ENCODE measurements at regions not wholly inside any gene's neighbourhood (a gene's known extent, or its start where the extent isn't known, plus 50 kb on each side); places are given as distances from the start of the nearest gene placed in this dataset.

DNA sequence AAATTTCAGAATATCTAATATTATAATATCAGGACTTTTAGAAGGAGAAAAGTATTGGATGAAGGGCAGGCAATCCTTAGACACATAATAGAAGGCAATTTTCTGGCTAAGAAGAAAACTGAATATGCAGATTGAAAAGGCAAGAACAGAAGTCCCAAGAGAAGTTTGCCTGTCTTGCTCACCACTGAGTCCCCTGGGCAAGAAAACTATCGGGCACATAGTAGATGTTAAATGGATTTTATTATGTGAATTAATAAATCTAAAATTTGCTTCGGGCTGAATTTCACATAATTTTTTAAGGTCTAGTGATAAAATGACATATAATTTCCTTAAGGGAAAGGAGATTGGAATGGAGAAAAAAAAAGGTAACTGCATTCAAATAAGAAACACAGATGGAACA, 380.9 kb upstream of the GRM3 start:
- H3K27ac ChIP-seq, result no peak overlapping the region
- DNase-seq (no peak), ATAC-seq (no peak)
- intact Hi-C loops (cut with DNase I; ENCODE audit: low total_unique reads), result no loop called here
- no peaks in the 10 kb centered on the region for H3K9me3 ChIP-seq
- H3K27me3 ChIP-seq, result no peaks in the 10 kb centered on the region
- in situ Hi-C loops (cut with MboI; ENCODE audit: low sequenced_read_pairs in 4 of 4), result no loop called here
- no peak overlapping the region for H3K4me3 ChIP-seq
- H3K36me3 ChIP-seq, result no peaks in the 10 kb centered on the region
- no peak for TF ChIP-seq POLR2A (IDR thresholded peaks at IDR 0.05)
- TF ChIP-seq, protein P1, sequence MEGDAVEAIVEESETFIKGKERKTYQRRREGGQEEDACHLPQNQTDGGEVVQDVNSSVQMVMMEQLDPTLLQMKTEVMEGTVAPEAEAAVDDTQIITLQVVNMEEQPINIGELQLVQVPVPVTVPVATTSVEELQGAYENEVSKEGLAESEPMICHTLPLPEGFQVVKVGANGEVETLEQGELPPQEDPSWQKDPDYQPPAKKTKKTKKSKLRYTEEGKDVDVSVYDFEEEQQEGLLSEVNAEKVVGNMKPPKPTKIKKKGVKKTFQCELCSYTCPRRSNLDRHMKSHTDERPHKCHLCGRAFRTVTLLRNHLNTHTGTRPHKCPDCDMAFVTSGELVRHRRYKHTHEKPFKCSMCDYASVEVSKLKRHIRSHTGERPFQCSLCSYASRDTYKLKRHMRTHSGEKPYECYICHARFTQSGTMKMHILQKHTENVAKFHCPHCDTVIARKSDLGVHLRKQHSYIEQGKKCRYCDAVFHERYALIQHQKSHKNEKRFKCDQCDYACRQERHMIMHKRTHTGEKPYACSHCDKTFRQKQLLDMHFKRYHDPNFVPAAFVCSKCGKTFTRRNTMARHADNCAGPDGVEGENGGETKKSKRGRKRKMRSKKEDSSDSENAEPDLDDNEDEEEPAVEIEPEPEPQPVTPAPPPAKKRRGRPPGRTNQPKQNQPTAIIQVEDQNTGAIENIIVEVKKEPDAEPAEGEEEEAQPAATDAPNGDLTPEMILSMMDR (IDR thresholded peaks at IDR 0.05 in 4 of 5, conservative IDR thresholded peaks at IDR 0.05 in 1 of 5), result no peak
- H3K4me1 ChIP-seq, result no peaks in the 10 kb centered on the region

DNA sequence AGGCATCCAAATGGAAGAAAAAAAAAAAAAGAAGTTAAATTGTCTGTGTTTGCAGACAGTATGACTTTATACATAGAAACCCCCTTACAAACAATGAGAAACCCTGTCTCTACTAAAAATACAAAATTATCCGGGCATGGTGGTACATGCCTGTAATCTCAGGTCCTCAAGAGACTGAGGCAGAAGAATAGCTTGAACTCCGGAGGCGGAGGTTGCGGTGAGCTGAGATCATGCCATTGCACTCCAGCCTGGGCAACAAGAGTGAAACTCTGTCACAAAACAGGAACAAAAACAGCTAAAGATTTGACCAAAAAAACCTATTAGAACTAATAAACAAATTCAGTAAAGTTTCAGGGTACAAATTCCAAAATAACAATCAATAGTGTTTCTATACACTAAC, 385.8 kb upstream of the GRM3 start:
- H3K36me3 ChIP-seq, result no peaks in the 10 kb centered on the region
- TF ChIP-seq POLR2A (IDR thresholded peaks at IDR 0.05), result no peak
- TF ChIP-seq, protein P1 (IDR thresholded peaks at IDR 0.05 in 4 of 5, conservative IDR thresholded peaks at IDR 0.05 in 1 of 5), result no peak
- no peaks in the 10 kb centered on the region for H3K27me3 ChIP-seq
- in situ Hi-C loops (cut with MboI; ENCODE audit: low sequenced_read_pairs in 4 of 4) (no loop called here), intact Hi-C loops (cut with DNase I; ENCODE audit: low total_unique reads) (no loop called here)
- ATAC-seq (no peak), DNase-seq (no peak)
- H3K4me3 ChIP-seq, result no peak overlapping the region
- no peaks in the 10 kb centered on the region for H3K9me3 ChIP-seq
- no peaks in the 10 kb centered on the region for H3K4me1 ChIP-seq
- H3K27ac ChIP-seq, result no peak overlapping the region

DNA sequence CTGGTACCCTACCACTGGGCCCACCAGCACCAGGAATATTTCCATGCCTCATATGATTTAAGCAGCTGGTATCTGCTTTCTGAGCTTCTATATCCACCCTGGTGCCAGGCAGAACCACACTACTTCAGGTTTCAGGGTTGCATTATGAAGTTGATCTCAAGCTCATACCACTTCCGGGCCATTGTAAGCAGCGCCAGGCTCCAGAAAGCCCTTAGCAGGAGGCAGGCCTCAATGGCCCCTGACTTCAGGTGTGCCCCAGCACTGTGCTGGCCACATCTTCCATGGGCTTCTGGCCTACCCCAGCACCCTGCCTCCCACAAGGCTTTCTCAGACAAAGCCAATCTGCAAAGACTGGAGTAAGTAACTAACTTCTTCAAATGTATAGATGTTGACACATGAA, 391.3 kb upstream of the GRM3 start:
- no peak for TF ChIP-seq POLR2A (IDR thresholded peaks at IDR 0.05)
- TF ChIP-seq, protein P1 (IDR thresholded peaks at IDR 0.05 in 4 of 5, conservative IDR thresholded peaks at IDR 0.05 in 1 of 5), result no peak
- in situ Hi-C loops (cut with MboI; ENCODE audit: low sequenced_read_pairs in 4 of 4), result no loop called here
- no peak overlapping the region for H3K27ac ChIP-seq
- no peaks in the 10 kb centered on the region for H3K36me3 ChIP-seq
- no peaks in the 10 kb centered on the region for H3K4me1 ChIP-seq
- intact Hi-C loops (cut with DNase I; ENCODE audit: low total_unique reads), result no loop called here
- ATAC-seq (no peak), DNase-seq (no peak)
- H3K27me3 ChIP-seq, result no peaks in the 10 kb centered on the region
- no peaks in the 10 kb centered on the region for H3K9me3 ChIP-seq
- no peak overlapping the region for H3K4me3 ChIP-seq

DNA sequence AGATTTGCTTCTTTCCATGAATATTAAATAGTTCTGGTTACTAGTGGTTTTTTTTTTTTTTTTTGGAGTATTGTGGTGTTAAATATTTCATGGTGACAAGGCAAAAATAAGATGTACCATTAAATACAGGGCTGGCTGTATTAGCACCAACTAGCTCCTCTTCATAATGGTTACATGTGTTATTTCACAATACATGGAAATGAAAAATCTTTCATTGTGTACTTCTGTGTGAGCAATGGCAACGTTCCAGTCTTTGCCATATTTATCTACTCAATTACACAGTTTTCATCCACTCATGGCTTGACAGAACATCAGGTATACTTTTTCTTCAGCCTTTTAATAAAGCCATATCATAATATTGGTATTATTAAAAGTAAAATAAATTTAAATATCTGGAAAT, 394.7 kb upstream of the GRM3 start:
- intact Hi-C loops (cut with DNase I; ENCODE audit: low total_unique reads), result no loop called here
- TF ChIP-seq, protein P1 (IDR thresholded peaks at IDR 0.05 in 4 of 5, conservative IDR thresholded peaks at IDR 0.05 in 1 of 5), result no peak
- TF ChIP-seq POLR2A (IDR thresholded peaks at IDR 0.05), result no peak
- H3K4me1 ChIP-seq, result no peaks in the 10 kb centered on the region
- no peaks in the 10 kb centered on the region for H3K27me3 ChIP-seq
- ATAC-seq (no peak), DNase-seq (no peak)
- no peaks in the 10 kb centered on the region for H3K36me3 ChIP-seq
- H3K9me3 ChIP-seq, result no peaks in the 10 kb centered on the region
- H3K4me3 ChIP-seq, result no peak overlapping the region
- in situ Hi-C loops (cut with MboI; ENCODE audit: low sequenced_read_pairs in 4 of 4), result no loop called here
- H3K27ac ChIP-seq, result no peak overlapping the region

DNA sequence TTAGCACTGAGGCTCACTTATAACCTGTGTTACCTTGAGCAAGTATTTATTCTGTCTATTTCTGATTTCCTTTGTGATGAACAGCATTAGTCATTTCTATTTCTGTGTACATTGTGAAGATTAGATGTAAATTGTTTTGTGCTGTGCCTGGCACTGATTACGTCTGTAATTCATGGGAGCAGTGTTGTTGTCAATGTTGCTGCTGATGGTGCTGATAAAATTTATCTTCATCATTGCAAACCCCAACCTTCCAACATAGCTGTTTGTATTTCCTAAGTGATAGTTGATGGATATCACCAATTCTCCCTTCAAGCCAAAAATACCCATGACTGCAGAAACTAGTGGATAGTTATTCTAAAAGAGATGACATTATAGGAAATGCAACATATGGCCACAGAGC, 400.5 kb upstream of the GRM3 start:
- intact Hi-C loops (cut with DNase I; ENCODE audit: low total_unique reads), result no loop called here
- ATAC-seq, result no peak
- no peaks in the 10 kb centered on the region for H3K4me1 ChIP-seq

More for the DNA sequence above, 400.5 kb upstream of the GRM3 start:
- H3K4me3 ChIP-seq, result no peak overlapping the region
- H3K27me3 ChIP-seq, result no peaks in the 10 kb centered on the region
- in situ Hi-C loops (cut with MboI; ENCODE audit: low sequenced_read_pairs in 4 of 4), result no loop called here
- TF ChIP-seq POLR2A (IDR thresholded peaks at IDR 0.05), result no peak
- TF ChIP-seq, protein P1 (IDR thresholded peaks at IDR 0.05 in 4 of 5, conservative IDR thresholded peaks at IDR 0.05 in 1 of 5), result no peak
- no peaks in the 10 kb centered on the region for H3K9me3 ChIP-seq
- no peak for DNase-seq
- no peak overlapping the region for H3K27ac ChIP-seq
- no peaks in the 10 kb centered on the region for H3K36me3 ChIP-seq
